ENCODE measurements at regions not wholly inside any gene's neighbourhood (a gene's known extent, or its start where the extent isn't known, plus 50 kb on each side); places are given as distances from the start of the nearest gene placed in this dataset.
A peak's percentile ranks its signal among the peaks of the same experiment; 100 is the strongest.

GRCh38 chr20:40320517-40321011, 368.5 kb downstream of the MAFB start:
- DNase-seq (ENCODE audit: low read depth): no peak

DNA sequence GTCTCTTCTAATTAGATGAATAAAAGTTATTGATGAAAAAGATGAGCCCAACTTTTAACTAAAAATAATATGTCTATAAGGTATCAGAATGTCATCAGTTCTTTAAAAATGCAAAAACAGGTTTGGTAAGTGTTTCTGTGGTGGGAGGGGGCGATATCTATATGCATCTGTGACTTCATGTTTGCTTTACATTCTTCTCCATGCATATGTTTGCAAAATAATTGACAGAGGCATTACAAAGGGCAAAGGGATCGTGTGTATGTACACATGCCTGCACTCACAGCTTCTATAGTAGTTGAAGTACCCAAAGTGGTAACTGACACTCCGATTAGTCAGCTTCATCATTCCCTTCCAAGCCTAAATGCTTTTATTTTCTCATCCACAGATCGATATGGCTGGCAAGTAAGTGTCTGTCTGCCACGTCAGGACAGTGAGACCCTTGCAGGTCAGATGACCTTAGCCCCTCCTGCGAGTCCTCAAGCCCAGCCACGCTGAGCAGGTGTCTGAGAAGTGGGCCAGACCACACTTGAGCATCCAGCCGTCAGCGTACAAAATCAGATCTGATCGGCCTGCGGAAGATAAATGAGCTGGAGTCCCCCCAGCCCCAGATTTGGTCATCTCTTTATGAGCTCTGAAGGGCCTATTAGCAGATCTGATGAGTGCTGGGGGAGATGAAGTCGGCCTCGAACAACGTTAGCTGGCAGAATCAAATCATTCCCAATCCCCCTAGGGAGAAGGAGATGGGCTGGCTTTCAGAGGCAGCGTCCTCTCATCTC, 369.1 kb downstream of the MAFB start:
- no peak for DNase-seq (ENCODE audit: low read depth)

DNA sequence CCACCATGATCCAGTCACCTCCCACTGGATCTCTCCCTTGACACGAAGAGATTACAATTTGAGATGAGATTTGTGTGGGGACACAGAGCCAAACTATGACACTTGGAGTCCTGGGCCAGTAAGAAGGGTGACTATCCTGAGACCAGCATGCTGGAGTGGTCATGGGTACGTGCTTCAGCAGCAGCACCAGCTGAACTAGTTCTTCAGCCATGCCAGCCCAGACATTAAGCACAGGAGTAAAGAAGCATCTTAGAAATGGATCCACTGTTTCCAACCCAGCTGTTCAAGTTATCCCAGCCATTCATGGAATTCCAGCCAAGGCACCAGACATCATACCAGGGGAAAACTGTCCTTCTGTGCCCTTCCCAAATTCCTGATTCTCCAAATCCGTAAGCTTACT, 370.0 kb downstream of the MAFB start:
- DNase-seq (ENCODE audit: low read depth): no peak

- DNase-seq (ENCODE audit: low read depth): no peak
These were observed 371.8 kb downstream of the MAFB start for GRCh38 chr20:40317156-40317790.

- DNase-seq (ENCODE audit: low read depth): no peak
These were observed 374.8 kb downstream of the MAFB start for GRCh38 chr20:40314278-40314677.

DNA sequence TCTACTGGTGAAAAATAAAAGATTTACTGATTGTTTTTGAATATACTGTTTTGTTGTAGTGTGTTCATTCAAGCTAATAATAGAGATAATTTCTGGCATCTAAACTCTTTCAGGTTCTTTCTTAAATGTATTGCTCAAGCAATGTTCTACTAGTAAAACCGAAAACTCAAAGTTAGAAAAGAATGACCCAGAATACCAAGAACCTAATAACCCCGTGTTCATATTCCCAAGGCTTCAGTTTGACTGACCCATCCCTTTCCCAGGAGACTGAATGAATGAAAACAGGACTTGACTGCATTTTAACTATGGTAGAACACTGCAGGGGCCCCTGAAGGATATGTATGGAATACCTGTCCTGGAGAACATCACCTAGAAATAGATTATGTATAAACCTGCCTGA, 375.3 kb downstream of the MAFB start:
- DNase-seq (ENCODE audit: low read depth): no peak

- DNase-seq (ENCODE audit: low read depth): no peak
These were observed 379.3 kb downstream of the MAFB start for GRCh38 chr20:40309731-40310130.

DNA sequence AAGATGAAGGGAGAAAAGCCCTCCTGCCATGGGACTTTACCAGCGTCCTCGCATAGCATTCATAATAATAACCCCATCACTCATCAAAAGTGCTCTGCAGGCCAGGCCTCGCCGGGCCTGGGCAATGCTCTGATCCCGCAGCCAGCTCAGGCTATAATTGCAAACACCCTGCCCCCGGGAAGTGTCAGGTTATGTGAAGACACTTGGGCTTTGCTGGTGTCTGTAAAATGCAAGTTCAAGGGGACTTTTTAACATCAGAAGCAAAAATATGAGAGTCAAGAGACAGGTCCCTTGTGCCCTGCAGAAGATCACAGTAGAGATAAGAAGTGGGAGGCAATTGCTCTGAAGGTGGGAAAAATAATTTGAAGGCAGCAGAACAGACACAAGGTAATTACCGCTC, 381.0 kb downstream of the MAFB start:
- no peak for DNase-seq (ENCODE audit: low read depth)

GRCh38 chr20:40307268-40307667, 381.8 kb downstream of the MAFB start:
- DNase-seq (ENCODE audit: low read depth): no peak

DNA sequence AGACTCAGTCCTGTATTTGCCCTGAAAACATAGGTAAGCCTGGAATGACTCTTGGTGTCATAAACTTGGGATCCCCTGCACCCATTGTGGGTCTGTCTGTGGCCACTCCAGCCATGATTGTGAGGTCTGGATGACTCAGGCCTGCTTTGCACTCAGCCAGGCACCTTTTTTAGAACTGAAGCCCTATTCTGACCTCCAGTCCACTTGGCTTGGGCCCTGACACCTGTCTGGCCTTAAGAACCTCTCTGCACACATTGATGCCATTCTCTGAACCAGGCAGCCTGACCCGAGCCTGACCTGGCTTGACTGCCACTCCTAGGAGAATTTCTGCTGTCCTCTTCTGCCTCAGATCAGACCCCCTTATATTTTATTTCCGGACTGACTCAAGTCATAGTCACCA, 383.7 kb downstream of the MAFB start:
- peak; percentile 14 for DNase-seq (ENCODE audit: low read depth)

DNA sequence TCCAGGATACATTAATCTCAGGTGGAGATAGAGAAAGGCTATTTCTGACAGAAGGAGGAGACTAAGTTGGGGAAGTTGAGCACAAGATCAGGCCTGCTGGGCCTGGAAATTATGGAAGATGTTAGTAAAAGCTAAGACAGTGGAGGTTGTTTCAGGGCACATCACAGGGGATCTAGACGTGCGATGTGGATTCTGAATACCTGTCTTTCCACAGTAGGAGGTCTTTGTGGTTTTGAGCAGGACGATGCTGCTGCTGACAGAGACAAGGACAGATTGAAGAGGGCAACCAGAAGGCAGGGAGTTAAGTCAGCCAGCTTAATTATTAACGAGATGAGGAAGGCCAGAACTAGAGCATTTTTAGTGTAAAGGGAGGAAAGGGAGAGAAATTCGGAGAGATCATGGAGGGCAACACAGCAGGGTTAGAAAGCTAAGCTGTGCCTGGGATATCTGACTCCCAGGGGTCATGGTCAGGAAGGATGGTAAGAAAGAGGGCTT, 384.9 kb downstream of the MAFB start:
- no peak for DNase-seq (ENCODE audit: low read depth)

GRCh38 chr20:40294747-40295146, 394.3 kb downstream of the MAFB start:
- DNase-seq (ENCODE audit: low read depth): no peak

DNA sequence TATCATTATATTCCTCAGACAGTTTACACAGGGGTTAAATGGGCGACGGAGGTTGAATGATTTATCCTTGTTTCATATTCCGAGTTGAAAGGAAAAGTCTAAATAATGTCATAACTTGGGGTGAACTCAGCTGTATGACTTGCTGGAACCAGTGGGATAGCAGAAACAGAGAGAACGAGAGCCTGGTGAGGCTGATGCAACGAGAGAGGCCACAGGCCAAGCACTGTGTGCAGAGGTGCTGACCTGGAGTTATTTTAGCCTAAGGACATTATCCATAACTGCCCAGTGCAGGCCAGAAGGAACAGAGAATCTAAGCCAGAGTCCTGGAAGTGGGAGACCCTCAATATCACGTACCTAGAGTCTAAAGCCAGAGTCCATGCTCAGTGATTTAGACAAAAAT, 394.9 kb downstream of the MAFB start:
- DNase-seq (ENCODE audit: low read depth): no peak

GRCh38 chr20:40293740-40294139, 395.3 kb downstream of the MAFB start:
- no peak for DNase-seq (ENCODE audit: low read depth)

DNA sequence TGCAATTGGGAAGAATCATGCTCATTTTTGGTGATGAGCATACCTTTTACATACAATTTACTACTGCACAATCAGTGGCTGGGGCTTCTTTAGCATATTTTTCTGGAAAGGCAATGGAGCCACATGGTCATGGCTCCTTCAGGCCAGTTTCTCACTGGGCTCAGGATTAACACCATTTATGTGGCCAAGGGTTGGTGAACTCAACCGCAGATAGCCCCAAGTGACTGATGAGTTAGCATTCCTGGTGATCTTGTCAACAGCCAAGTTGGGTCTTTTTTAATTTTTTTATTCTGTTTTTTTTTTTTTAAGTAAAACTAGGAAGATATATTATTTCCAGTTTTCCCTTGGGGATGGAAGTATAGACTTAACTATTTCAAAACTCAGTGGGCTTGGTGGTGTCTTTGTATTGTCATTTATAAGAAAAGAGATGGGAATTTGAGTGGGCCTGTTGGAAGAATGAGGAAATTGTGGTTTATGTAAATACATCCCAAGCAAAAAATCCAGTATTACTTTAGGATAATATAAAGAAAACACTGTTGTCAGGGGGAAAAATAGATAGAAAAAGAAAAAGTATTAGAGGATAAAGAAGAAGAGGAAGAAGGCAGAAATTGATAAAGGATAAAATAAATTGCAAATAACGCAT, 397.4 kb downstream of the MAFB start:
- peak; percentile 68 for DNase-seq (ENCODE audit: low read depth)

- DNase-seq (ENCODE audit: low read depth): no peak
These were observed 401.4 kb downstream of the MAFB start for GRCh38 chr20:40287683-40288082.

DNA sequence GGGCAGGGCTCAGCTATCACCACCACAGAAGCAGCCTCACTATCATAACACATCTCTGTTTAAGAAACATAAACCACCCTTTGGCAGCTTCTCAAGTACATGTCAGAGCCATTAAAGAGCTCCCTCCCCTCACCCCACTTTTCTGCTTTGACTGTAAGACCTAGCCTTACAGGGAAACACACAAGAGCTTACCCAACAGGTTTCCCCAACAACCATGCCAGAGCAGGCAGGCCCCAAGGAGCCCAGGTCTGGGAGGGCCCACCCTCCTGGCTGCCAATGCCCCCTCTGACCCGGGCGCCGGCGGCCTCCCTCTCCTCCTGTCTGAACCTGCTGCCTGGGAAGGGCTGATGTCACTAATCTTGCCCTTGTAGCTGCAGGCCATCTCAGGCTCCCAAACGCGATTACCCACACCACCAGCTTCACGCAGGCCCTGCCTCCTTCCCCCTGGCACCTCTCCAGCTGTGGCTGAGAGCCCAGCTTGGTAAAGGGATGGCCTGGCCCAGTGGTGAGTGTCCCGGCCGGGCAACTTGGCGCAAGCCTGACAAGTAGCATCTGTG, 402.0 kb downstream of the MAFB start:
- peak; percentile 92 for DNase-seq (ENCODE audit: low read depth)

GRCh38 chr20:40284611-40285010, 404.4 kb downstream of the MAFB start:
- no peak for DNase-seq (ENCODE audit: low read depth)

- no peak for DNase-seq (ENCODE audit: low read depth)
These were observed 405.3 kb downstream of the MAFB start for GRCh38 chr20:40283689-40284088.

GRCh38 chr20:40282941-40283340, 406.1 kb downstream of the MAFB start:
- no peak for DNase-seq (ENCODE audit: low read depth)

DNA sequence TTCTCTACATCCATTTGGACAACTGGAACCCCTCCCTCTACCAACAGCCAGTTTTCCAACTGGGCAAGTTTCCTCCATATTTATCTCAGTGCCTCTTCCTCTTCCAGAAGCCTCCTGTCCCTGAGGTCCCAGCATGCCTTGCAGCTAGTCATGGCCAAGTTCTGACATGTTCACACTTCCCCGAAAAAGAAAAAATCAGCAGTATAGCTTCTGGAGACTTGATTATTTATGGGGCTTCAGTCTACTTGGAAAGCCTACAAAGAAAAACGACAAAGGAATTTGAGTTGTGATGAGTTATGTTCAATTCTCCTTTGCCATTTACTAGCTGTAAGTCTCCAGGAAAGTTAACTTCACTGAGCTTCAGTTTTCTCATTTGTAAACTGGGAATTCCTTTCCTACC, 406.5 kb downstream of the MAFB start:
- DNase-seq (ENCODE audit: low read depth): no peak

- DNase-seq (ENCODE audit: low read depth): peak; percentile 44
These were observed 408.4 kb downstream of the MAFB start for GRCh38 chr20:40280616-40281015.
